OCI-LY3 (cell line): ENCODE measurements at regions not wholly inside any gene's neighbourhood (a gene's known extent, or its start where the extent isn't known, plus 50 kb on each side); places are given as distances from the start of the nearest gene placed in this dataset.

ENCODE experiments used
- H2AFZ ChIP-seq: fragments of 200-600, 300-600 bp; shearing (Covaris generic); 2 replicates; pipeline ENCODE4 v1.6.0; 2014; ENCODE audit warnings: antibody characterized with exemption, low read depth, low read length
- H3K27ac ChIP-seq: fragments of 200-600, 300-600 bp; sonication (generic); 2 replicates; pipeline ENCODE4 v1.5.1; 2014; ENCODE audit warnings: mild to moderate bottlenecking, low read length, moderate library complexity, mixed read lengths
- H3K27me3 ChIP-seq: fragments of 200-600, 300-600 bp; sonication (generic); 2 replicates; pipeline ENCODE4 v1.6.1; 2014; ENCODE audit warnings: low read depth, low read length, mixed read lengths
- H3K36me3 ChIP-seq: fragments of 200-600, 300-600 bp; sonication (generic); replicated peaks from 2 replicates; pipeline ENCODE3; 2014; ENCODE audit warnings: low read depth, low read length, mixed read lengths
- H3K4me1 ChIP-seq: fragments of 300-600, 200-600 bp; sonication (generic); 2 replicates; pipeline ENCODE4 v1.6.1; 2014; ENCODE audit warnings: low read length, mixed read lengths
- H3K4me2 ChIP-seq: fragments of 200-600, 300-600 bp; sonication (generic); 2 replicates; pipeline ENCODE4 v1.6.1; 2014; ENCODE audit warnings: low read length, mixed read lengths
- H3K4me3 ChIP-seq: fragments of 300-600, 200-600 bp; sonication (generic); 2 replicates; pipeline ENCODE4 v1.5.1; 2014; ENCODE audit warnings: antibody characterized with exemption, mild to moderate bottlenecking, low read length, moderate library complexity
- H3K79me2 ChIP-seq: fragments of 300-600, 200-600 bp; shearing (Covaris generic); 2 replicates; pipeline ENCODE4 v1.6.1; 2014; ENCODE audit warnings: mild to moderate bottlenecking, low read length, mixed read lengths
- H3K9ac ChIP-seq: fragments of 300-600, 200-600 bp; shearing (Covaris generic); 2 replicates; pipeline ENCODE4 v1.6.0; 2014; ENCODE audit warnings: mild to moderate bottlenecking, low read length, moderate library complexity
- H3K9me3 ChIP-seq: fragments of 200-600, 300-600 bp; shearing (Covaris generic); 2 replicates; pipeline ENCODE4 v1.6.1; 2014; ENCODE audit warnings: low read length, mixed read lengths; ENCODE audit not compliant: insufficient read depth
- H4K20me1 ChIP-seq: fragments of 200-600, 300-600 bp; sonication (generic); 2 replicates; pipeline ENCODE4 v1.6.1; 2016; ENCODE audit warnings: low read length, mixed read lengths; ENCODE audit not compliant: insufficient read depth
- CTCF ChIP-seq: fragments of 200-600, 300-600 bp; sonication (generic); IDR thresholded peaks from 2 replicates; pipeline ENCODE4 v1.5.1; 2014; ENCODE audit warnings: antibody characterized with exemption, low read length, low read depth
- EZH2phosphoT487 ChIP-seq: fragments of 200-600 bp; shearing (Covaris generic); IDR thresholded peaks from 2 replicates; pipeline ENCODE4 v1.6.1; 2018; ENCODE audit warnings: antibody characterized with exemption, mixed run types, low read depth

GRCh38 chr10:3846736-3847135, 61.7 kb upstream of the KLF6 start:
- H3K36me3 ChIP-seq = peaks cover 3% of the 10 kb centered on the region
- H3K79me2 ChIP-seq = no peaks in the 10 kb centered on the region
- H3K27ac ChIP-seq = no peak overlapping the region
- TF ChIP-seq CTCF = no peak
- no peak for TF ChIP-seq EZH2phosphoT487
- no peaks in the 10 kb centered on the region for H3K27me3 ChIP-seq
- no peak overlapping the region for H3K4me3 ChIP-seq
- no peak overlapping the region for H3K9ac ChIP-seq
- no peak overlapping the region for H3K4me2 ChIP-seq
- peaks cover 30% of the 10 kb centered on the region for H3K4me1 ChIP-seq
- H2AFZ ChIP-seq = no peak overlapping the region
- H4K20me1 ChIP-seq = no peaks in the 10 kb centered on the region
- no peaks in the 10 kb centered on the region for H3K9me3 ChIP-seq

- H2AFZ ChIP-seq = no peak overlapping the region
- H3K4me1 ChIP-seq = peaks cover 11% of the 10 kb centered on the region
- no peak overlapping the region for H3K27ac ChIP-seq
- no peaks in the 10 kb centered on the region for H3K9me3 ChIP-seq
- no peak overlapping the region for H3K9ac ChIP-seq
- no peaks in the 10 kb centered on the region for H3K36me3 ChIP-seq
- no peaks in the 10 kb centered on the region for H4K20me1 ChIP-seq
- H3K27me3 ChIP-seq = no peaks in the 10 kb centered on the region
- H3K4me3 ChIP-seq = no peak overlapping the region
- H3K79me2 ChIP-seq = no peaks in the 10 kb centered on the region
- TF ChIP-seq CTCF = no peak
- no peak for TF ChIP-seq EZH2phosphoT487
- no peak overlapping the region for H3K4me2 ChIP-seq
These were observed 59.5 kb upstream of the KLF6 start for GRCh38 chr10:3844491-3845025.

DNA sequence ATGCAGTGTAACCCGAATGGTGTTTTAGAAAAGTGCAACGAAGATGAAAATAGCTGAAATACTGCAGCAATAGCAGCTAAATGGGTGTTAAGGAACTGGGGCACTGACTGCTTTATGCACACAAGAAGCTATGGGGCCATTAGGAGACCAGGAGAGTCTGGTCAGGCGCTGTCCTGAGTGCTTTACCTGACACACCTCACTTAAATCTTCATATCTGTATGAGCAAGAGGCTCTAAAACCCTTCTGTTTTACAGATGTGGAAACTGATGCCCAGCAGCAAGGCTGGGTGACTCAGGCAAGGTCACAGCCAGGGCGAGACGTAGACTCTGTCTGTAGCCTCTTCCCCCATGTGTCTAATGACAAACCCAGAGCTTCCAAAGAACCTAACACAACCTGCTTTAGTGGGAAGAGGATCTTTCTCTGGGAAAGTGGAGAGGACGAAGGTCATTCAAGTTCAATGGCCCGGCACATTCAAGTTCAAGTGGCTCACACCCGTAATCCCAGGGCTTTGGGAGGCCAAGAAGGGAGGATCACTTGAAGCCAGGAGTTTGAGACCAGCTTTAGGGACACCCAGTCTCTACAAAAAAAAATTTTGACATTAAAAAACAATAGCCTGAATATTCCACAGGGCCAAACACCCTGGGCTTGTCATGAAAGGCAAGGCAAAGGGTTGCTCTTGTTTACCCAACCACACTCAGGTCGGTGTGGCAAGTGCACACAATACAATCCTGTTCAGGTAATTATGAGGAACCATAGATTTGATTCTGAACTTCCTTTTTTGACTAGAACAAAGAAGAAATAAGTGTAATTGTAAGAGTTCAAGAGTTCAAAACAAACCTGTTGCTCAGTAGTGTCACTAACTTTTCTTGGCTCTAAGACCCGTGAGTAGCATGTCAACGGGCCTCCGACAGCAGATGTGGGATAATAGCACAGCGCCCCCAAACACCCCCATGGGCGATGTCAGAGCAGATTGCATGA, 53.7 kb upstream of the KLF6 start:
- Histone ChIP-seq H3K79me2 (no peaks in the 10 kb centered on the region), H2AFZ (no peak overlapping the region)
- TF ChIP-seq CTCF (peak; percentile 16; the same call in 1 of the 2 replicates), EZH2phosphoT487 (no peak)

GRCh38 chr10:3837647-3838459, 52.8 kb upstream of the KLF6 start:
- Histone ChIP-seq H3K4me3 (no peak overlapping the region), H3K9ac (no peak overlapping the region), H3K27me3 (no peaks in the 10 kb centered on the region), H3K4me1 (peaks cover 31% of the 10 kb centered on the region), H2AFZ (no peak overlapping the region), H3K36me3 (no peaks in the 10 kb centered on the region), H4K20me1 (no peaks in the 10 kb centered on the region), H3K27ac (no peak overlapping the region), H3K9me3 (no peaks in the 10 kb centered on the region), H3K4me2 (no peak overlapping the region), H3K79me2 (no peaks in the 10 kb centered on the region)
- TF ChIP-seq CTCF = no peak
- no peak for TF ChIP-seq EZH2phosphoT487

More for the DNA sequence above, 53.7 kb upstream of the KLF6 start:
- 0 out of 2 replicates have a peak overlapping the region, but pooled peaks have one; percentile 12 for H3K4me2 ChIP-seq
- no peaks in the 10 kb centered on the region for H3K9me3 ChIP-seq
- H3K36me3 ChIP-seq = no peaks in the 10 kb centered on the region
- H3K4me3 ChIP-seq = no peak overlapping the region
- no peaks in the 10 kb centered on the region for H3K27me3 ChIP-seq
- no peaks in the 10 kb centered on the region for H4K20me1 ChIP-seq
- H3K27ac ChIP-seq = no peak overlapping the region
- H3K4me1 ChIP-seq = peaks cover 31% of the 10 kb centered on the region
- no peak overlapping the region for H3K9ac ChIP-seq
